GM13977 (cell line): ENCODE measurements at regions not wholly inside any gene's neighbourhood (a gene's known extent, or its start where the extent isn't known, plus 50 kb on each side); places are given as distances from the start of the nearest gene placed in this dataset.
"Not testable (repeated sequence)": the region's sequence is repeated elsewhere in the genome, so short reads cannot be mapped to it uniquely, and the experiment has no call there.

ENCODE experiments used
- DNase-seq: peaks from one replicate; pipeline ENCODE4 v3.0.0; 2012; ENCODE audit warnings: low spot score
- CTCF ChIP-seq: IDR thresholded peaks from 2 replicates; pipeline ENCODE4 v1.5.1; 2012; ENCODE audit warnings: mild to moderate bottlenecking, control low read depth; ENCODE audit not compliant: insufficient read depth; ENCODE audit errors: extremely low read depth, missing control alignments
- in situ Hi-C: fragments of 300-500 bp; cut with MboI; formaldehyde crosslinking; loops from one replicate; pipeline ENCODE4 v1.12.0; 2022; ENCODE audit warnings: low sequenced_read_pairs, low pct_unique_long_range_greater_than_20kb, mixed read lengths, inconsistent platforms; ENCODE audit not compliant: unreplicated experiment

- DNase-seq = no peak
- in situ Hi-C loops = no loop called here
- no peak for TF ChIP-seq CTCF
These were observed 99.0 kb upstream of the TRPC4 start for GRCh38 chr13:37968555-37968954.

- no peak for TF ChIP-seq CTCF
- in situ Hi-C loops = no loop called here
- no peak for DNase-seq
These were observed 96.7 kb upstream of the TRPC4 start for GRCh38 chr13:37966266-37966665.

GRCh38 chr13:37960427-37960826 is 90.9 kb upstream of the TRPC4 start:
- in situ Hi-C loops = no loop called here
- TF ChIP-seq CTCF = no peak
- DNase-seq = no peak

- in situ Hi-C loops = no loop called here
- DNase-seq = no peak
- TF ChIP-seq CTCF = no peak
These were observed 89.7 kb upstream of the TRPC4 start for GRCh38 chr13:37959284-37959683.

GRCh38 chr13:37956536-37956935 is 87.0 kb upstream of the TRPC4 start:
- in situ Hi-C loops = no loop called here

GRCh38 chr13:37954597-37954996 is 85.0 kb upstream of the TRPC4 start:
- in situ Hi-C loops, DNase-seq: not testable (repeated sequence)

More at GRCh38 chr13:37956536-37956935, 87.0 kb upstream of the TRPC4 start:
- no peak for TF ChIP-seq CTCF
- DNase-seq = no peak

- no peak for DNase-seq
- no peak for TF ChIP-seq CTCF
- in situ Hi-C loops = no loop called here
These were observed 84.6 kb upstream of the TRPC4 start for GRCh38 chr13:37954191-37954590.
